Activated CD4-positive, alpha-beta T cell treated with anti-CD3 and anti-CD28 coated beads, Interleukin-2, amount 50 U/mL, for 48 hours (primary cell): ENCODE measurements at regions not wholly inside any gene's neighbourhood (a gene's known extent, or its start where the extent isn't known, plus 50 kb on each side); places are given as distances from the start of the nearest gene placed in this dataset.

Source experiments
- DNase-seq, 2 experiments: peaks; one replicate each; pipeline ENCODE4 v3.0.0-alpha.2; 2020

GRCh38 chr3:187978433-187979011, 175.4 kb upstream of the LPP start:
- DNase-seq: no peak

- DNase-seq: no peak
Measured at GRCh38 chr3:187979564-187979963, 174.4 kb upstream of the LPP start.

- no peak for DNase-seq
Measured at GRCh38 chr3:187980861-187981260, 173.1 kb upstream of the LPP start.

GRCh38 chr3:187982142-187982541, 171.8 kb upstream of the LPP start:
- DNase-seq: no peak

- DNase-seq: no peak
Measured at GRCh38 chr3:187983484-187984124, 170.4 kb upstream of the LPP start.

GRCh38 chr3:187985647-187986046, 168.3 kb upstream of the LPP start:
- no peak for DNase-seq

GRCh38 chr3:187986514-187986934, 167.4 kb upstream of the LPP start:
- DNase-seq: peak; percentile 49 to 65

GRCh38 chr3:187987187-187987586, 166.8 kb upstream of the LPP start:
- DNase-seq: no peak

GRCh38 chr3:187987924-187988323, 166.0 kb upstream of the LPP start:
- DNase-seq: peak; percentile 50 to 62

- DNase-seq: no peak
Measured at GRCh38 chr3:187989575-187990153, 164.3 kb upstream of the LPP start.

- no peak for DNase-seq
Measured at GRCh38 chr3:187992609-187993008, 161.3 kb upstream of the LPP start.

- no peak for DNase-seq
Measured at GRCh38 chr3:187994221-187995042, 159.5 kb upstream of the LPP start.

- DNase-seq: no peak
Measured at GRCh38 chr3:187995043-187995400, 158.9 kb upstream of the LPP start.

- DNase-seq: no peak
Measured at GRCh38 chr3:187995667-187996066, 158.3 kb upstream of the LPP start.

GRCh38 chr3:187996609-187997008, 157.3 kb upstream of the LPP start:
- DNase-seq: no peak

- no peak for DNase-seq
Measured at GRCh38 chr3:187997490-187997889, 156.5 kb upstream of the LPP start.

GRCh38 chr3:187997946-187998561, 155.9 kb upstream of the LPP start:
- no peak for DNase-seq

- DNase-seq: no peak
Measured at GRCh38 chr3:187998611-187999010, 155.3 kb upstream of the LPP start.

- peak; percentile 32 to 36 for DNase-seq
Measured at GRCh38 chr3:187999821-188000220, 154.1 kb upstream of the LPP start.

- DNase-seq: no peak
Measured at GRCh38 chr3:188000361-188000861, 153.5 kb upstream of the LPP start.

- DNase-seq: no peak
Measured at GRCh38 chr3:188001093-188001492, 152.9 kb upstream of the LPP start.

GRCh38 chr3:188001926-188002325, 152.0 kb upstream of the LPP start:
- no peak for DNase-seq

GRCh38 chr3:188002626-188003138, 151.3 kb upstream of the LPP start:
- no peak for DNase-seq
